HG02642 (cell line): ENCODE measurements at regions not wholly inside any gene's neighbourhood (a gene's known extent, or its start where the extent isn't known, plus 50 kb on each side); places are given as distances from the start of the nearest gene placed in this dataset.

ENCODE experiments used
- ATAC-seq: cut with Tn5 transposase; IDR thresholded peaks from one replicate; pipeline ENCODE4 v1.9.1; 2021; ENCODE audit warnings: mild to moderate bottlenecking; ENCODE audit not compliant: unreplicated experiment, poor library complexity

- ATAC-seq = no peak
Measured at GRCh38 chr16:86133847-86134375, 234.9 kb downstream of the IRF8 start.

GRCh38 chr16:86134802-86135461 lies 236.0 kb downstream of the IRF8 start:
- no peak for ATAC-seq

- ATAC-seq = no peak
Measured at GRCh38 chr16:86137359-86137758, 238.4 kb downstream of the IRF8 start.

- ATAC-seq = no peak
Measured at GRCh38 chr16:86138121-86139085, 239.4 kb downstream of the IRF8 start.

GRCh38 chr16:86142801-86143236 lies 243.9 kb downstream of the IRF8 start:
- ATAC-seq = no peak

GRCh38 chr16:86143666-86144065 lies 244.7 kb downstream of the IRF8 start:
- no peak for ATAC-seq

GRCh38 chr16:86145669-86146068 lies 246.7 kb downstream of the IRF8 start:
- no peak for ATAC-seq

GRCh38 chr16:86150641-86151238 lies 251.8 kb downstream of the IRF8 start:
- no peak for ATAC-seq

- no peak for ATAC-seq
Measured at GRCh38 chr16:86151239-86151851, 252.4 kb downstream of the IRF8 start.

GRCh38 chr16:86156155-86156554 lies 257.2 kb downstream of the IRF8 start:
- ATAC-seq = no peak

GRCh38 chr16:86157616-86158247 lies 258.8 kb downstream of the IRF8 start:
- ATAC-seq = no peak

GRCh38 chr16:86158688-86159360 lies 259.9 kb downstream of the IRF8 start:
- no peak for ATAC-seq

GRCh38 chr16:86165479-86165878 lies 266.5 kb downstream of the IRF8 start:
- no peak for ATAC-seq

- ATAC-seq = no peak
Measured at GRCh38 chr16:86166414-86166813, 267.5 kb downstream of the IRF8 start.

GRCh38 chr16:86167061-86167460 lies 268.1 kb downstream of the IRF8 start:
- ATAC-seq = no peak

- ATAC-seq = no peak
Measured at GRCh38 chr16:86170720-86171119, 271.8 kb downstream of the IRF8 start.

- no peak for ATAC-seq
Measured at GRCh38 chr16:86171329-86171728, 272.4 kb downstream of the IRF8 start.

GRCh38 chr16:86175816-86176215 lies 276.9 kb downstream of the IRF8 start:
- ATAC-seq = no peak

- no peak for ATAC-seq
Measured at GRCh38 chr16:86176462-86176861, 277.5 kb downstream of the IRF8 start.
